ENCODE measurements at regions not wholly inside any gene's neighbourhood (a gene's known extent, or its start where the extent isn't known, plus 50 kb on each side); places are given as distances from the start of the nearest gene placed in this dataset.

GRCh38 chr4:137122876-137123275 is 409.4 kb downstream of the PCDH18 start:
- Histone ChIP-seq H3K27ac (ENCODE audit: low read length) (no peak overlapping the region), H3K4me3 (ENCODE audit: low read length) (no peak overlapping the region), H3K27me3 (ENCODE audit: control insufficient read depth, insufficient read depth, low read length) (no peaks in the 10 kb centered on the region), H3K9me3 (ENCODE audit: control insufficient read depth, insufficient read depth, low read length) (no peaks in the 10 kb centered on the region), H3K36me3 (ENCODE audit: control insufficient read depth, insufficient read depth, low read length) (no peaks in the 10 kb centered on the region), H3K4me1 (ENCODE audit: control insufficient read depth, insufficient read depth, low read length) (no peaks in the 10 kb centered on the region)
- ATAC-seq (no peak), DNase-seq (no peak)
- no peak overlapping the region for H3K4me3 Mint-ChIP-seq
- peaks cover 3 to 4% of the 10 kb centered on the region in 2 donors for H3K9me3 Mint-ChIP-seq
- no peaks in the 10 kb centered on the region for H3K4me1 Mint-ChIP-seq
- H3K27me3 Mint-ChIP-seq (ENCODE audit: low read depth in 2 of 2): no peaks in the 10 kb centered on the region
- intact Hi-C loops (cut with micrococcal nuclease): no loop called here
- H3K27ac Mint-ChIP-seq: no peak overlapping the region
- H3K36me3 Mint-ChIP-seq: no peaks in the 10 kb centered on the region
- TF ChIP-seq CTCF (IDR thresholded peaks at IDR 0.05): no peak
- WGBS (ENCODE audit: insufficient coverage): 82% methylated on average over 1 of the region's 2 CpGs

- WGBS (ENCODE audit: insufficient coverage): 75% methylated on average over 2 of the region's 3 CpGs
- H3K4me3 ChIP-seq (ENCODE audit: low read length): no peak overlapping the region
- H3K4me3 Mint-ChIP-seq: no peak overlapping the region
These were observed 416.1 kb downstream of the PCDH18 start for GRCh38 chr4:137116144-137116543.

GRCh38 chr4:137106733-137107132 is 425.6 kb downstream of the PCDH18 start:
- DNase-seq (no peak), ATAC-seq (no peak)
- Histone ChIP-seq H3K9me3 (ENCODE audit: control insufficient read depth, insufficient read depth, low read length) (peaks cover 5% of the 10 kb centered on the region), H3K4me3 (ENCODE audit: low read length) (no peak overlapping the region), H3K27ac (ENCODE audit: low read length) (no peak overlapping the region), H3K27me3 (ENCODE audit: control insufficient read depth, insufficient read depth, low read length) (no peaks in the 10 kb centered on the region), H3K36me3 (ENCODE audit: control insufficient read depth, insufficient read depth, low read length) (no peaks in the 10 kb centered on the region), H3K4me1 (ENCODE audit: control insufficient read depth, insufficient read depth, low read length) (no peaks in the 10 kb centered on the region)
- 93% methylated on average over 2 of the region's 4 CpGs for WGBS (ENCODE audit: insufficient coverage)
- Mint-ChIP-seq H3K4me1 (no peaks in the 10 kb centered on the region), H3K27ac (no peak overlapping the region), H3K27me3 (ENCODE audit: low read depth in 2 of 2) (no peaks in the 10 kb centered on the region), H3K36me3 (no peaks in the 10 kb centered on the region), H3K4me3 (no peak overlapping the region), H3K9me3 (peaks cover 6 to 12% of the 10 kb centered on the region in 2 donors)
- no peak for TF ChIP-seq CTCF (IDR thresholded peaks at IDR 0.05)
- intact Hi-C loops (cut with micrococcal nuclease): no loop called here

More at GRCh38 chr4:137116144-137116543, 416.1 kb downstream of the PCDH18 start:
- DNase-seq (no peak), ATAC-seq (no peak)
- H3K4me1 Mint-ChIP-seq: no peaks in the 10 kb centered on the region
- Histone ChIP-seq H3K36me3 (ENCODE audit: control insufficient read depth, insufficient read depth, low read length) (no peaks in the 10 kb centered on the region), H3K27ac (ENCODE audit: low read length) (no peak overlapping the region), H3K27me3 (ENCODE audit: control insufficient read depth, insufficient read depth, low read length) (no peaks in the 10 kb centered on the region), H3K9me3 (ENCODE audit: control insufficient read depth, insufficient read depth, low read length) (no peaks in the 10 kb centered on the region), H3K4me1 (ENCODE audit: control insufficient read depth, insufficient read depth, low read length) (no peaks in the 10 kb centered on the region)
- intact Hi-C loops (cut with micrococcal nuclease): no loop called here
- TF ChIP-seq CTCF (IDR thresholded peaks at IDR 0.05): no peak
- peaks cover 5 to 10% of the 10 kb centered on the region in 2 donors for H3K9me3 Mint-ChIP-seq
- H3K27ac Mint-ChIP-seq: no peak overlapping the region
- H3K36me3 Mint-ChIP-seq: no peaks in the 10 kb centered on the region
- no peaks in the 10 kb centered on the region for H3K27me3 Mint-ChIP-seq (ENCODE audit: low read depth in 2 of 2)

- peaks cover 5% of the 10 kb centered on the region for H3K9me3 ChIP-seq (ENCODE audit: control insufficient read depth, insufficient read depth, low read length)
- Mint-ChIP-seq H3K4me1 (no peaks in the 10 kb centered on the region), H3K36me3 (no peaks in the 10 kb centered on the region), H3K27me3 (ENCODE audit: low read depth in 2 of 2) (no peaks in the 10 kb centered on the region), H3K9me3 (peaks cover 6 to 12% of the 10 kb centered on the region in 2 donors), H3K27ac (no peak overlapping the region), H3K4me3 (no peak overlapping the region)
- DNase-seq: no peak
- H3K27ac ChIP-seq (ENCODE audit: low read length): no peak overlapping the region
- H3K4me1 ChIP-seq (ENCODE audit: control insufficient read depth, insufficient read depth, low read length): no peaks in the 10 kb centered on the region
- TF ChIP-seq CTCF (IDR thresholded peaks at IDR 0.05): no peak
- intact Hi-C loops (cut with micrococcal nuclease): no loop called here
- WGBS (ENCODE audit: insufficient coverage): no CpG with 5 or more reads among the region's 3 CpGs
- H3K4me3 ChIP-seq (ENCODE audit: low read length): no peak overlapping the region
- no peaks in the 10 kb centered on the region for H3K27me3 ChIP-seq (ENCODE audit: control insufficient read depth, insufficient read depth, low read length)
- H3K36me3 ChIP-seq (ENCODE audit: control insufficient read depth, insufficient read depth, low read length): no peaks in the 10 kb centered on the region
- ATAC-seq: no peak
These were observed 426.0 kb downstream of the PCDH18 start for GRCh38 chr4:137106287-137106686.

Data from natural killer cell (primary cell).